Fibroblast of skin of abdomen (primary cell): ENCODE measurements at regions not wholly inside any gene's neighbourhood (a gene's known extent, or its start where the extent isn't known, plus 50 kb on each side); places are given as distances from the start of the nearest gene placed in this dataset.
"Not testable (repeated sequence)": the region's sequence is repeated elsewhere in the genome, so short reads cannot be mapped to it uniquely, and the experiment has no call there.

Source experiments
- DNase-seq: peaks from one replicate; pipeline ENCODE4 v3.0.0-alpha.2; 2013

GRCh38 chr9:93809204-93809940, 145.8 kb downstream of the BARX1 start:
- DNase-seq, result no peak

GRCh38 chr9:93808115-93809029, 146.8 kb downstream of the BARX1 start:
- DNase-seq, result no peak

GRCh38 chr9:93807166-93808074, 147.7 kb downstream of the BARX1 start:
- no peak for DNase-seq

GRCh38 chr9:93801581-93802284, 153.4 kb downstream of the BARX1 start:
- DNase-seq, result no peak

- no peak for DNase-seq
Observed at GRCh38 chr9:93801120-93801519, 154.0 kb downstream of the BARX1 start.

GRCh38 chr9:93792358-93792757, 162.8 kb downstream of the BARX1 start:
- DNase-seq, result no peak

- no peak for DNase-seq
Observed at GRCh38 chr9:93786204-93786603, 169.0 kb downstream of the BARX1 start.

GRCh38 chr9:93776873-93777272, 178.3 kb downstream of the BARX1 start:
- DNase-seq, result no peak

GRCh38 chr9:93776256-93776655, 178.9 kb downstream of the BARX1 start:
- DNase-seq, result no peak

GRCh38 chr9:93774331-93775102, 180.6 kb downstream of the BARX1 start:
- no peak for DNase-seq

- DNase-seq, result no peak
Observed at GRCh38 chr9:93771276-93771675, 183.9 kb downstream of the BARX1 start.

- no peak for DNase-seq
Observed at GRCh38 chr9:93761822-93762221, 185.4 kb downstream of the PHF2 start.

GRCh38 chr9:93750045-93750444, 173.7 kb downstream of the PHF2 start:
- no peak for DNase-seq

GRCh38 chr9:93748827-93749226, 172.4 kb downstream of the PHF2 start:
- not testable (repeated sequence) for DNase-seq

- no peak for DNase-seq
Observed at GRCh38 chr9:93731963-93732362, 155.6 kb downstream of the PHF2 start.

- DNase-seq, result no peak
Observed at GRCh38 chr9:93730648-93731047, 154.3 kb downstream of the PHF2 start.

- no peak for DNase-seq
Observed at GRCh38 chr9:93730217-93730616, 153.8 kb downstream of the PHF2 start.
